HUES6 (cell line): ENCODE measurements at regions not wholly inside any gene's neighbourhood (a gene's known extent, or its start where the extent isn't known, plus 50 kb on each side); places are given as distances from the start of the nearest gene placed in this dataset.

Experiments used
- H3K27ac ChIP-seq: 2 replicates; pipeline ENCODE4 v1.7.0; 2013; ENCODE audit warnings: low read depth, mild to moderate bottlenecking, low read length, inconsistent platforms
- H3K27me3 ChIP-seq: 2 replicates; pipeline ENCODE4 v1.6.1; 2013; ENCODE audit warnings: low read length; ENCODE audit not compliant: control insufficient read depth, insufficient read depth
- H3K36me3 ChIP-seq: 2 replicates; pipeline ENCODE4 v1.6.1; 2013; ENCODE audit warnings: low read length; ENCODE audit not compliant: control insufficient read depth, insufficient read depth
- H3K4me1 ChIP-seq: 2 replicates; pipeline ENCODE4 v1.6.1; 2013; ENCODE audit warnings: low read length; ENCODE audit not compliant: control insufficient read depth, insufficient read depth
- H3K4me3 ChIP-seq: 2 replicates; pipeline ENCODE4 v1.5.1; 2013; ENCODE audit warnings: low read depth, low read length
- H3K9ac ChIP-seq: one replicate; pipeline ENCODE4 v1.6.1; 2013; ENCODE audit warnings: mild to moderate bottlenecking, low read length
- H3K9me3 ChIP-seq: 2 replicates; pipeline ENCODE4 v1.6.1; 2013; ENCODE audit warnings: low read depth, low read length; ENCODE audit not compliant: control insufficient read depth, insufficient read depth

DNA sequence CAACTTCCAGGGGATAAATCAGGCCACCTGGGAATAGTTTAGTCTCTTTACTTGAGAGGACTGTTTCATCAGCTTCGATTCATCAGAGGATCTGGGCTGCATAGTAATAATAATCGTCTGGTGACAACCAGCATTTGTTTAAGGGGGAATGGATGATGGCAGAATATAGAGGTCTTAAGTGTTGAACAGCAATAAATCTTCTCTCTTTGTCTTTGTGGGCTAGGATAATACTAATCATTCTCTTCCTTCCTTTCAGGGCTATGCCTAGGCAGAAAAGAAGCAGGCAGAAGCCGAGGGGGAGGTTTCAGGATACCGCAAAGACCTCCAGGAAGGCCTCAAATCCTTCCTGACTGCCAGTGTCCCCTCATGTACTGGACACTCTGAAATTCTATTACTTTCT lies 150.4 kb upstream of the GAREM1 start:
- Histone ChIP-seq H3K27ac (no peak overlapping the region), H3K9me3 (no peaks in the 10 kb centered on the region), H3K27me3 (no peaks in the 10 kb centered on the region), H3K9ac (no peak overlapping the region), H3K4me1 (peaks cover 6% of the 10 kb centered on the region; the same call in 1 of the 2 replicates), H3K36me3 (no peaks in the 10 kb centered on the region), H3K4me3 (no peak overlapping the region)

DNA sequence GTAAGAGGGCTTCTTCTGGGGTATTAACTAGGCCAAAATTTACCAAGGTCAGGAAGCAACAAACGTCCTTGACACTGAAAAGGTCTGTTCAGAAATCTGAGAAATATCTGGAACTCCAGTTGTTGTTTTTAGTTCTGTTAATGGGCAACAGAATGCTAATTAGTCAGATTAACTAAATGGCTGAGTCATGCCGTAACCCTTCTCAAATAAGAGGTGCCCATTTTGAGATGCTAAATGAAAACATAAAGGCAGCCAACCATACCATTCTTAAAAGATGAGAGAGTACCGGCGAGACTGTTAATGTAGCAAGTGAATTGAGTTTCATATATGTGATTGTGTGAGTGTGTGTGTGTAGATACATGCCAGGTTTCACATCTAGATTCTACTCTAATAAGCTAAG lies 147.9 kb upstream of the GAREM1 start:
- no peaks in the 10 kb centered on the region for H3K36me3 ChIP-seq
- no peak overlapping the region for H3K27ac ChIP-seq
- no peaks in the 10 kb centered on the region for H3K9me3 ChIP-seq
- H3K27me3 ChIP-seq = no peaks in the 10 kb centered on the region
- H3K9ac ChIP-seq = no peak overlapping the region
- no peak overlapping the region for H3K4me3 ChIP-seq
- H3K4me1 ChIP-seq = peaks cover 6% of the 10 kb centered on the region; the same call in 1 of the 2 replicates

DNA sequence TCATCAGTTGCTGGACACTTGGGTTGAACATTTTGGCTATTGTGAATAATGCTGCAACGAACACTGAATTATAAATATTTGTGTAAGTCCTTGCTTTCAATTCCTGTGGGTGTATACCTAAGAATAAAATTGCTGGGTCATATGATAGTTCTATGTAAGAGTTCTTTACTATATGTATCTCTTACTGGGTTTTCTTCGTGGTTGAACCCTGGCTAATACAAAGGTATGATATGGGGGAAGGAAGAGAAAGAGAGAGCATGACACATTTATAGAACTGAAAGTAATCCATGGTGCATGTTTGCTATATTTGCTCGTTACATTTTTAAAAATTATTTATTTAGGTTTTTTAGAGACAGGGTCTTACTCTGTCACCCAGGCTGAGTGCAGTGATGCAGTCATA lies 143.1 kb upstream of the GAREM1 start:
- H3K27ac ChIP-seq = no peak overlapping the region
- no peaks in the 10 kb centered on the region for H3K9me3 ChIP-seq
- H3K9ac ChIP-seq = no peak overlapping the region
- no peak overlapping the region for H3K4me3 ChIP-seq
- no peaks in the 10 kb centered on the region for H3K36me3 ChIP-seq
- H3K4me1 ChIP-seq = peaks cover 6% of the 10 kb centered on the region; the same call in 1 of the 2 replicates
- H3K27me3 ChIP-seq = no peaks in the 10 kb centered on the region

DNA sequence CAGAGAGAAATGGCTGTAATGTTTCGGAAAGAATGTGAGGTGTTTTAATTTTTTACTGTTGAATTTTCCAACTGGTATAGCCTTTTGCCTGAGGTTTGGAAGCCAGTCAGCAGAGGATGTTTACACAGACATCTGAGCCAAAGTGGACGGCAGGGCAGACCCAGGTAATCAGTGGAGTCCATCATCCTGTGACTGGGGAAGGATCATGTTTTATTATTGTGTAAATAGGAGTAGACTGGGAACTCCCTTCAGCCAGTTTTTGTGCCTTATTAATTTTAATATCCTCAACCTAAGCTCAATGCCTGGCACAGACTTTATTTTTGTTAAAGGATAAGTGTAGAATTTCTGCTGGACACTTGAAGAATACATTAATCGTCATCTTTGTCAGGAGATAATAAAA lies 142.0 kb upstream of the GAREM1 start:
- Histone ChIP-seq H3K4me3 (no peak overlapping the region), H3K4me1 (0 out of 2 replicates have a peak, but pooled peaks cover under 1% of the 10 kb centered on the region), H3K9ac (no peak overlapping the region), H3K9me3 (no peaks in the 10 kb centered on the region), H3K36me3 (no peaks in the 10 kb centered on the region), H3K27me3 (no peaks in the 10 kb centered on the region), H3K27ac (no peak overlapping the region)

DNA sequence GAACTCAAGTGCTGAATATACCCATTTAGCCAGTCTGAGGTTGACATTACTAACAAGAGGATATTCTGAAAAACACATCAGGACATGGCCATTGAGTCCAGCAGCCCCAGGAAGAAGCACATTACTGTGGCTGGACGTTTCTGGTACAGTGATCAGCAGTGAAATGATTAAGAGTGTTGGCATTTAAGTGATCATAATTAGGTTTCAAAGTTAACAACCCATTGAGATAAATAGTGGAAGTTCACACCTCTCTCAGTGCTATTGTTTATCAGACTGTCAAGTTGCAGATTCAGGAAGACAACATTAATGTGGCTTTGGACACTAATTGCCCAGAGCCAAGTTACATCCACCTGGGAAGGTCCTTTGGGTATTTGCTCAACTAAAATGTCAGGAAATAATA lies 139.5 kb upstream of the GAREM1 start:
- H3K36me3 ChIP-seq = no peaks in the 10 kb centered on the region
- no peaks in the 10 kb centered on the region for H3K9me3 ChIP-seq
- 0 out of 2 replicates have a peak, but pooled peaks cover 2% of the 10 kb centered on the region for H3K4me1 ChIP-seq
- H3K27ac ChIP-seq = no peak overlapping the region
- no peak overlapping the region for H3K9ac ChIP-seq
- no peaks in the 10 kb centered on the region for H3K27me3 ChIP-seq
- H3K4me3 ChIP-seq = no peak overlapping the region

DNA sequence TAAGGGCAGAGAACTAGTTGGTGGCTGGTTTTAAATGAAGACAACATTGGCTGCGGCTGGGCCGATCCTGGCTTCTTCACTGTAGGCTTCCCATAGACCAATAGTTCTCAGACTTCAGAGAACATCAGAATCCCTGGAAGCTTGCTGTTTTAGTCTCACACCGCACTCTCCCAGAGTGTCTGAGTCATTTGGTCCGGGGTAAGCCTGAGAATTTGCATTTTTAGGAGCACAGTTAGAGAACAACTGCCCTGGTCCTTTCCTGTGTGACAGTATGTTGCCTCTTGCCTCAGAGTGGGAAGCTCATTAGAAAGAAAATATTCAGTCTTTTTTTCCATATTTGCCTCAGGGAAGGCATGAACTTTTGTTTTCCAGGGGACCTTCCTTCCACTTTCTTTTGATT lies 137.1 kb upstream of the GAREM1 start:
- Histone ChIP-seq H3K27me3 (no peaks in the 10 kb centered on the region), H3K4me1 (0 out of 2 replicates have a peak, but pooled peaks cover 2% of the 10 kb centered on the region), H3K9me3 (no peaks in the 10 kb centered on the region), H3K9ac (no peak overlapping the region), H3K27ac (no peak overlapping the region), H3K36me3 (no peaks in the 10 kb centered on the region), H3K4me3 (no peak overlapping the region)

DNA sequence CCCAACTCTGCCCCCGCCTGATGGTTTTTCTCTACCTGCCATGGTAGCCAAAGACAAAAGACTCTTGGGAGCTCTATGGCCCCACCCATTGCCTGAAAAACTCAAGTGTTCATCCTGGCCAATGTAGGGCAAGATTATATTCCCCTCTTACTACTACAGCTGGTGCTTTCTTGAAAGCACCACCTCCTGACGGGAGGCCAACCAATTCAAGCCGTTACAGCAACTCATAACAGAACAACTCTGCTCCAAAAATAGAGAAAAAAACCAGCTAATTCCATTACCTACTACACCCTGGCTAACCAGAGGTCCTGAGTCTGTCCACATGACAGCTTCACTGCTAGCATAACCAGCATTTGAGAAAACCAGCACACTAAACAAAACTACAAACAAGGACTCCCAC lies 127.5 kb upstream of the GAREM1 start:
- Histone ChIP-seq H3K27me3 (no peaks in the 10 kb centered on the region), H3K4me1 (peaks cover 5% of the 10 kb centered on the region; the same call in 1 of the 2 replicates), H3K27ac (no peak overlapping the region), H3K36me3 (no peaks in the 10 kb centered on the region), H3K9ac (no peak overlapping the region), H3K9me3 (no peaks in the 10 kb centered on the region), H3K4me3 (no peak overlapping the region)

DNA sequence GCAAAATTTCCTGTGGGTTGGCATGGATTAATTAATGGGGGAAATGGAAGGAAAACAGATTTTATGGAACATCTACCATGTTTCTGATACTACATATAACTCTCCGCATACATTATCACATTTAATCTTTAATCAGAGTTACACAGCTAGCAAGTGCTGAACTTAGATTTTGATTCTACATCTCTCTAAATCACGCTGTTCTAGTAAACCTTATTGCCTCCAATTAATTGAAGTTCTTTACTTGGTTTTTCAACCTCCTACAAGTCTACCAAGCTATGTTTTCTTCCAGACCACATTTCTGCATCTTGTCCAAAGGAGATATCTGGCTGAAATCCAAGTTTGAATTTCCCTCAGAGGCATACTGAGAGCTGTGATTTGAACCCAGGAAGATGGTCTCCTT lies 125.8 kb upstream of the GAREM1 start:
- H3K9ac ChIP-seq = no peak overlapping the region
- H3K36me3 ChIP-seq = no peaks in the 10 kb centered on the region
- H3K9me3 ChIP-seq = no peaks in the 10 kb centered on the region
- H3K27me3 ChIP-seq = no peaks in the 10 kb centered on the region
- H3K27ac ChIP-seq = no peak overlapping the region
- H3K4me3 ChIP-seq = no peak overlapping the region
- H3K4me1 ChIP-seq = peaks cover 5% of the 10 kb centered on the region; the same call in 1 of the 2 replicates

DNA sequence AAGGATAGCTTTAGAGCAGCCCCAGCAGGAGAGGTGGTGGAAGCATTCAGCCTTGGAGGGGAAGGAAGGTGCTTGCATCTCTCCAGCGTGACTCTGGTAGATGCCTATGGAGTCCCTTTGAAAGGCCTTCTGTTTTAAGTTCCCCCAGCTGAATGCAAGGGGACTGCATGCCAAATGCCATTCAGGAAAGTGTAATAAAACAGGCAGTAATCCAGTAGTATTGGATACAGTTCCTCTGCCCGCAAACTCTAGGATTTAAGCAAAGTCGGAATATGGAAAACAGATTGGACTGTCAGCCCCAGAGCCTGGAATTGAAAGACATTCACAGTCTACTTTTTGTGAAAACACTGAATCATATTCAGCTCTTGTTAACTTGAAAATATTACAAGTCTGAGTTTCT lies 125.2 kb upstream of the GAREM1 start:
- Histone ChIP-seq H3K27ac (no peak overlapping the region), H3K36me3 (no peaks in the 10 kb centered on the region), H3K27me3 (no peaks in the 10 kb centered on the region), H3K4me3 (no peak overlapping the region), H3K9me3 (no peaks in the 10 kb centered on the region), H3K9ac (no peak overlapping the region), H3K4me1 (peaks cover 5% of the 10 kb centered on the region; the same call in 1 of the 2 replicates)

DNA sequence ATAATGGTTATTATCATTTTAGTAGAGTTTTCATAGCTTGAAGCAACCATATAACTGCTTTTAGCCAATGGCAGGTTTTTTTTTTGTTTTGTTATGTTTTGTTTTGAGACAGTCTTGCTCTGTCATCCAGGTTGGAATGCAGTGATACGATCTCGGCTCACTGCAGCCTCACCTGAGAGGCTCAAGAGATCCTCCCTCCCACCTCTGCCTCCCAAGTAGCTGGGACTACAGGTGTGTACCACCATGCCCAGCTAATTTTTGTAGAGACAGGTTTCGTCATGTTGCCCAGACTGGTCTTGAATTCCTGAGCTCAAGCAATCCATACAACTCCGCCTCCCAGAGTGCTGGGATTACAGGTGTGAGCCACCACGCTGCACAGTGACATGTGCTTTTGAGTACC lies 117.5 kb upstream of the GAREM1 start:
- H3K27ac ChIP-seq = no peak overlapping the region
- H3K36me3 ChIP-seq = no peaks in the 10 kb centered on the region
- H3K27me3 ChIP-seq = no peaks in the 10 kb centered on the region
- H3K4me3 ChIP-seq = no peak overlapping the region
- no peaks in the 10 kb centered on the region for H3K4me1 ChIP-seq
- no peak overlapping the region for H3K9ac ChIP-seq
- H3K9me3 ChIP-seq = no peaks in the 10 kb centered on the region

DNA sequence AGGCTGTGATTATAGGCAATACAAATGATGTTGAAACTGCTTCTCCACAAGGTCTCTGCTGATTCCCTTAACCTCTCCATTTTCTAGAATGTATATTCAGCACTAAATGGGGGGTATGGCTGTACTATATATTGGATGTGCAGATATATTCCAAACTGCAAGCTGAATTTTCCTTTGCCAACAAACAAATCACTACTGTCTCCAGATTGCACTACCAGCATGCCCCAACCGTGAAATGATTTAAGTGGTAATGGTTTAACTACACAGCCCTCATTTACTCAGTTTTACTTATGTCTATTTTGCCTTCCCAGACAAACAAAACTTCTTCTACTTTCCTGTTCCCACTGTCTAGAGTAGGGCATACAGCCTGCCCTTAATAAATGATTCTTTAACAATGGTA lies 112.7 kb upstream of the GAREM1 start:
- Histone ChIP-seq H3K27ac (no peak overlapping the region), H3K4me1 (peaks cover 6% of the 10 kb centered on the region; the same call in 1 of the 2 replicates), H3K4me3 (no peak overlapping the region), H3K9me3 (peaks cover 8% of the 10 kb centered on the region; the same call in 1 of the 2 replicates), H3K27me3 (no peaks in the 10 kb centered on the region), H3K36me3 (no peaks in the 10 kb centered on the region), H3K9ac (no peak overlapping the region)

DNA sequence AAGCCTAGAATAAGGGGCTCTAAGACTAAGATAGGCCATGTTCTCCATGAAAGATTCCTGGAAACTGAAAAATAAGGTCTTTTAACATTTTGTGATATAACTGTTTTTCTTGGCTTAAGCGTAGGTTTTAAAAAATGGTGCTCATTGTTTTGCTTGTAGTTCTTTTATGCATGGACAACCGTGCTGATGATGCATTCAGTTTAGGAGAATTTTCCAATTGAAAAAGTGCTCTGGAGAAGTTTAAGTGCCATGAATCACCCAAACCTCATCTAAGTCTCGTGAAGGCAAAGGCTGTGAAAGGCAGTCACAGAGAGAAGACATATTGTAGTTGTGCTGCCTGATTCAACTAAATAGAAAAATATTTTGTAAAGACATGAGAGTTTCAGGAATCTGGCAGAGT lies 111.8 kb upstream of the GAREM1 start:
- Histone ChIP-seq H3K4me1 (peaks cover 6% of the 10 kb centered on the region; the same call in 1 of the 2 replicates), H3K27ac (no peak overlapping the region), H3K4me3 (no peak overlapping the region), H3K9me3 (peaks cover 8% of the 10 kb centered on the region; the same call in 1 of the 2 replicates), H3K9ac (no peak overlapping the region), H3K27me3 (no peaks in the 10 kb centered on the region), H3K36me3 (no peaks in the 10 kb centered on the region)
